ENCODE measurements at regions not wholly inside any gene's neighbourhood (a gene's known extent, or its start where the extent isn't known, plus 50 kb on each side); places are given as distances from the start of the nearest gene placed in this dataset.

DNA sequence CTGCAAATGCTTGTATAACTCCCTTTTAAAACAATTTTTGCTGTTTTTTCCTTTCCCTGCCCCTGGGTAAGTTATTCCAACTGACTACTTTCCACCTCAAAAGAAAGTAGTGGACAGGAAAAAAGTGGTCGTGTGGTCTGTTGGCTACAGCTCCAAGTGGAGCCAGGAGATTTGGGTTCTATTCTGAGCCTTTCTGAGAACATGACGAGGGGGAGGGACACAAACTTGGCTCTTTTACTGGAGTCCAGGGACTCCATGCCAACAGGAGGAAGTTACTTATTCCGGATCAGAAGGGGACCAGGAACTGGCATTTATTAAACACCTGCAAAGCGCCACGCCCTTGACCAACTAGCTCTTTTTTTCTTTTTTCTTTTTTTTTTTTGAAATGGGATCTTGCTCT is 79.0 kb upstream of the CAPZB start:
- Histone ChIP-seq H3K36me3 (ENCODE audit: insufficient read depth, low read length) (no peaks in the 10 kb centered on the region), H3K4me2 (ENCODE audit: insufficient read depth, low read length) (peak overlapping the region; percentile 74), H2AFZ (ENCODE audit: low read length) (peak overlapping the region; percentile 89), H3K27ac (ENCODE audit: low read depth, low read length) (peak overlapping the region; percentile 31), H3K4me1 (ENCODE audit: insufficient read depth, low read length) (peaks cover 20% of the 10 kb centered on the region), H3K9me3 (ENCODE audit: low read depth, low read length) (no peaks in the 10 kb centered on the region), H3K4me3 (ENCODE audit: insufficient read depth, low read length) (peak overlapping the region; percentile 62), H3K79me2 (ENCODE audit: insufficient read depth, low read length) (no peaks in the 10 kb centered on the region), H4K20me1 (ENCODE audit: insufficient read depth, low read length) (no peaks in the 10 kb centered on the region), H3K27me3 (ENCODE audit: insufficient read depth, low read length) (no peaks in the 10 kb centered on the region)
- TF ChIP-seq, protein P1, sequence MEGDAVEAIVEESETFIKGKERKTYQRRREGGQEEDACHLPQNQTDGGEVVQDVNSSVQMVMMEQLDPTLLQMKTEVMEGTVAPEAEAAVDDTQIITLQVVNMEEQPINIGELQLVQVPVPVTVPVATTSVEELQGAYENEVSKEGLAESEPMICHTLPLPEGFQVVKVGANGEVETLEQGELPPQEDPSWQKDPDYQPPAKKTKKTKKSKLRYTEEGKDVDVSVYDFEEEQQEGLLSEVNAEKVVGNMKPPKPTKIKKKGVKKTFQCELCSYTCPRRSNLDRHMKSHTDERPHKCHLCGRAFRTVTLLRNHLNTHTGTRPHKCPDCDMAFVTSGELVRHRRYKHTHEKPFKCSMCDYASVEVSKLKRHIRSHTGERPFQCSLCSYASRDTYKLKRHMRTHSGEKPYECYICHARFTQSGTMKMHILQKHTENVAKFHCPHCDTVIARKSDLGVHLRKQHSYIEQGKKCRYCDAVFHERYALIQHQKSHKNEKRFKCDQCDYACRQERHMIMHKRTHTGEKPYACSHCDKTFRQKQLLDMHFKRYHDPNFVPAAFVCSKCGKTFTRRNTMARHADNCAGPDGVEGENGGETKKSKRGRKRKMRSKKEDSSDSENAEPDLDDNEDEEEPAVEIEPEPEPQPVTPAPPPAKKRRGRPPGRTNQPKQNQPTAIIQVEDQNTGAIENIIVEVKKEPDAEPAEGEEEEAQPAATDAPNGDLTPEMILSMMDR (IDR thresholded peaks at IDR 0.05; ENCODE audit: extremely low read depth, low read depth, low read length) = no peak
- DNase-seq (ENCODE audit: insufficient read length, low spot score, missing footprints) = peak; percentile 79

DNA sequence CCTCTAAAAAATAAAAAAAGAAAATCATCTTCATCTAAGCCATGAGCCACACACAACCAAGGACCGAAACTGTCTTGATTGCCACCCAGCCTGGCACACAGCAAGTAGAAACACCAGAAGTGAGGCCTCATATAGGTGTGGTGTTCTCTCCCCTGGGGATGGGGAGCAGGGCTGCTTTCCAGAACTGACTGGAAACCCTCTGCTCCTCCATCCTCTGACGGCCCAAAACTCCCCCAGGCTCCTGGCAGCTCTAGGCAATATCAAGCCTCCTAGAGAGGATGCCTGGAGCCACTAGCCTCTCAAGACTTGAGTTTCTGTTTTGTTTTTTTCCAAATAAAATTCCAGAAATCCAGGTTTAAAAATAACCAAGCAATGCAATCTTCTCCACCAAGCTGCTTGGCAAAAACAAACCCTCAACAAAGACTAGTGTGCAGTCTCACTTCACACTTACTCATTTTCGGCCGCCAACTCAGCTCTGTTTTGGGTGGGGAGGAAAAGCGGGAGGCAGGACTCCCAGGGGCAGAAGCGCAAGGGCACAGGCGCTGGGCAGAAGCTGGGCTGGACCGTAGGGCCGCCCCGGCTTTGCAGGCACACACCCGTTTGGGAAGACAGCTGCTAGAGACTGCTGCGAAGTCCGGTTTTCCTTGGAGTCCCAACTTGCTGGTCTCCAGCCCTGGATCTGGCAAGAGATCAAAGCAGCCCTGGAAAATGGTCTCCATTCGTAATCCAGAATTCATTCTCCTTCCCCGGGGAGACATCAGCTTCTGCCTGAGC is 78.2 kb upstream of the CAPZB start:
- TF ChIP-seq, protein P1 (IDR thresholded peaks at IDR 0.05; ENCODE audit: extremely low read depth, low read depth, low read length) = no peak
- H3K4me3 ChIP-seq (ENCODE audit: insufficient read depth, low read length) = peak overlapping the region; percentile 62
- no peaks in the 10 kb centered on the region for H3K79me2 ChIP-seq (ENCODE audit: insufficient read depth, low read length)
- peak overlapping the region; percentile 31 for H3K27ac ChIP-seq (ENCODE audit: low read depth, low read length)
- H3K9me3 ChIP-seq (ENCODE audit: low read depth, low read length) = no peaks in the 10 kb centered on the region
- no peaks in the 10 kb centered on the region for H4K20me1 ChIP-seq (ENCODE audit: insufficient read depth, low read length)
- no peaks in the 10 kb centered on the region for H3K27me3 ChIP-seq (ENCODE audit: insufficient read depth, low read length)
- H2AFZ ChIP-seq (ENCODE audit: low read length) = peak overlapping the region; percentile 89
- DNase-seq (ENCODE audit: insufficient read length, low spot score, missing footprints) = peak; percentile 94
- H3K4me2 ChIP-seq (ENCODE audit: insufficient read depth, low read length) = peak overlapping the region; percentile 74
- peaks cover 20% of the 10 kb centered on the region for H3K4me1 ChIP-seq (ENCODE audit: insufficient read depth, low read length)
- no peaks in the 10 kb centered on the region for H3K36me3 ChIP-seq (ENCODE audit: insufficient read depth, low read length)

DNA sequence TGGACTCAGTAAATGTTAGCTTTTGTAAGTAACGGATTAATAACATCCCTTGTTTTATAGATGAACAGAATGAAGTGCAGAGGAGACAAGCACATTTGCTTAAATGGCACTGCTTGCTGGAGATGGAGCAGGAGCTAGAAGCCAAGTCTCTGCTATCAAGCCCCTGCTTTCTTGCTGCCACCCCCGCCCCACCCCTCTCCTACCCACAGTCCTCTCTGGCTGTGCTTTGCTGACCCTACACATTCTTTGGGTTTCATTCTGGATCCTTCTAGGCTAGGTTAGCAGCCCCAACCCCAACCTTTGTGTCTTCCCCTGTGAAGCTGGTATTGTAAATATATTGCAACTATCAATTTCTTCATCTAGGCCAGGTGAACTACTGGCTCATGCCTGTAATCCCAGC is 77.5 kb upstream of the CAPZB start:
- no peaks in the 10 kb centered on the region for H4K20me1 ChIP-seq (ENCODE audit: insufficient read depth, low read length)
- no peaks in the 10 kb centered on the region for H3K9me3 ChIP-seq (ENCODE audit: low read depth, low read length)
- no peaks in the 10 kb centered on the region for H3K79me2 ChIP-seq (ENCODE audit: insufficient read depth, low read length)
- H2AFZ ChIP-seq (ENCODE audit: low read length) = no peak overlapping the region
- no peak overlapping the region for H3K27ac ChIP-seq (ENCODE audit: low read depth, low read length)
- no peaks in the 10 kb centered on the region for H3K27me3 ChIP-seq (ENCODE audit: insufficient read depth, low read length)
- DNase-seq (ENCODE audit: insufficient read length, low spot score, missing footprints) = no peak
- H3K4me1 ChIP-seq (ENCODE audit: insufficient read depth, low read length) = peaks cover 20% of the 10 kb centered on the region
- H3K36me3 ChIP-seq (ENCODE audit: insufficient read depth, low read length) = no peaks in the 10 kb centered on the region
- H3K4me2 ChIP-seq (ENCODE audit: insufficient read depth, low read length) = no peak overlapping the region
- no peak overlapping the region for H3K4me3 ChIP-seq (ENCODE audit: insufficient read depth, low read length)
- TF ChIP-seq, protein P1 (IDR thresholded peaks at IDR 0.05; ENCODE audit: extremely low read depth, low read depth, low read length) = no peak

DNA sequence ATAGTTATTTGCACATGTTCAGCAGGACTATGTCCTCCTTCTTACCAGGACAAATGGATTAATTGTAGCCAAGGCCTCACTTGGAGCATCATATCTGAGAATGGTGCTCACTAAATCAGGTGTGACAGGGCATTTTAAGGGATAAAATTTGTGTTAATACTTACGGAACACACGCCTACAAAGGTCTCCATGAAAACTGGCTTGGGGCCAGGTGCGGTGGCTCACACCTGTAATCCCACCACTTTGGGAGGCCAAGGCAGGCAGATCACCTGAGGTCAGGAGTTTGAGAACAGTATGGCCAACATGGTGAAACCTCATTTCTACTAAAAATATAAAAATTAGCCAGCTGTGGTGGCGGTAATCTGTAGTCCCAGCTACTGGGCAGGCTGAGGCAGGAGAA is 75.1 kb upstream of the CAPZB start:
- no peaks in the 10 kb centered on the region for H3K79me2 ChIP-seq (ENCODE audit: insufficient read depth, low read length)
- no peak overlapping the region for H3K4me3 ChIP-seq (ENCODE audit: insufficient read depth, low read length)
- no peak for DNase-seq (ENCODE audit: insufficient read length, low spot score, missing footprints)
- no peak overlapping the region for H2AFZ ChIP-seq (ENCODE audit: low read length)
- H3K4me2 ChIP-seq (ENCODE audit: insufficient read depth, low read length) = no peak overlapping the region
- H3K4me1 ChIP-seq (ENCODE audit: insufficient read depth, low read length) = peaks cover 23% of the 10 kb centered on the region
- H3K27me3 ChIP-seq (ENCODE audit: insufficient read depth, low read length) = no peaks in the 10 kb centered on the region
- no peaks in the 10 kb centered on the region for H3K9me3 ChIP-seq (ENCODE audit: low read depth, low read length)
- TF ChIP-seq, protein P1 (IDR thresholded peaks at IDR 0.05; ENCODE audit: extremely low read depth, low read depth, low read length) = no peak
- no peak overlapping the region for H3K27ac ChIP-seq (ENCODE audit: low read depth, low read length)
- H3K36me3 ChIP-seq (ENCODE audit: insufficient read depth, low read length) = no peaks in the 10 kb centered on the region
- no peaks in the 10 kb centered on the region for H4K20me1 ChIP-seq (ENCODE audit: insufficient read depth, low read length)

Data from osteoblast (primary cell).